Neural progenitor cell (in vitro differentiated cells): ENCODE measurements at regions not wholly inside any gene's neighbourhood (a gene's known extent, or its start where the extent isn't known, plus 50 kb on each side); places are given as distances from the start of the nearest gene placed in this dataset.

Experiments used
- EZH2 ChIP-seq: fragments of 200-600 bp; sonication (generic); IDR thresholded peaks from 2 replicates; pipeline ENCODE4 v1.6.1; 2017; ENCODE audit warnings: antibody characterized with exemption, mild to moderate bottlenecking, moderate library complexity
- TF ChIP-seq, protein P1 (sequence below): fragments of 200-600 bp; sonication (generic); IDR thresholded peaks from 2 replicates; pipeline ENCODE4 v1.5.1; 2017; ENCODE audit warnings: antibody characterized with exemption, mild to moderate bottlenecking

DNA sequence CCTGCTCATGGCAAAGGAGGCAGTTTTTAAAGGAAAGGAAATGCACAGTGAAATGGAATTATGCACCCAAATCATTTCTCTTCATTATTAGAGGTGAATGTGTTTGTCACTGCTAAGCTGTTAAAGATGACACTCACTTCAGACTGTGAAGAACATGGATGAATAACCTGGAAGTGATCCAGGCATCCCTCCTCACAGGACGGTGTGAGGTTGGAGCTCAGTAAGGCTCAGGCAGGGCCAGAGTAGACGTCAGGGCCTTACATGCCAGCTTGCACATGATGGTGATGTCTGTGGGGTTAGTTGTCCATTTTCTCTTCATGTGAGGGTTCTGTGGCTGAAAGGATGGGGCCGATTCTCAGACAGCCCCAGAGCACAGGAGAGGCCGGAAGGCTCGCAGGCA, 273.1 kb downstream of the PCNX1 start:
- TF ChIP-seq, protein P1, sequence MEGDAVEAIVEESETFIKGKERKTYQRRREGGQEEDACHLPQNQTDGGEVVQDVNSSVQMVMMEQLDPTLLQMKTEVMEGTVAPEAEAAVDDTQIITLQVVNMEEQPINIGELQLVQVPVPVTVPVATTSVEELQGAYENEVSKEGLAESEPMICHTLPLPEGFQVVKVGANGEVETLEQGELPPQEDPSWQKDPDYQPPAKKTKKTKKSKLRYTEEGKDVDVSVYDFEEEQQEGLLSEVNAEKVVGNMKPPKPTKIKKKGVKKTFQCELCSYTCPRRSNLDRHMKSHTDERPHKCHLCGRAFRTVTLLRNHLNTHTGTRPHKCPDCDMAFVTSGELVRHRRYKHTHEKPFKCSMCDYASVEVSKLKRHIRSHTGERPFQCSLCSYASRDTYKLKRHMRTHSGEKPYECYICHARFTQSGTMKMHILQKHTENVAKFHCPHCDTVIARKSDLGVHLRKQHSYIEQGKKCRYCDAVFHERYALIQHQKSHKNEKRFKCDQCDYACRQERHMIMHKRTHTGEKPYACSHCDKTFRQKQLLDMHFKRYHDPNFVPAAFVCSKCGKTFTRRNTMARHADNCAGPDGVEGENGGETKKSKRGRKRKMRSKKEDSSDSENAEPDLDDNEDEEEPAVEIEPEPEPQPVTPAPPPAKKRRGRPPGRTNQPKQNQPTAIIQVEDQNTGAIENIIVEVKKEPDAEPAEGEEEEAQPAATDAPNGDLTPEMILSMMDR: no peak
- TF ChIP-seq EZH2: no peak
